Vagina (tissue), 2 donors: ENCODE measurements at regions not wholly inside any gene's neighbourhood (a gene's known extent, or its start where the extent isn't known, plus 50 kb on each side); places are given as distances from the start of the nearest gene placed in this dataset.

Source experiments
- DNase-seq, 2 donors: peaks; one replicate each; pipeline ENCODE4 v3.0.0-alpha.2; 2017; ENCODE audit errors: extremely low spot score in 2 of 2
- H3K27ac ChIP-seq: fragments of 200-600 bp; sonication (generic); one replicate; pipeline ENCODE4 v1.5.1; 2019
- H3K27me3 ChIP-seq: fragments of 200-600 bp; sonication (generic); one replicate; pipeline ENCODE4 v1.5.1; 2019
- H3K36me3 ChIP-seq, 2 donors: fragments of 200-600 bp; sonication (generic); one replicate each; pipeline ENCODE4 v1.5.1; 2017 to 2019
- H3K4me1 ChIP-seq: fragments of 200-600 bp; sonication (generic); one replicate; pipeline ENCODE4 v1.5.1; 2019
- H3K4me3 ChIP-seq, 2 donors: fragments of 200-600 bp; sonication (generic); 1 replicate in 1 of 2; 2 replicates in 1 of 2; pipeline ENCODE4 v1.5.1; 2016 to 2019
- H3K9me3 ChIP-seq: fragments of 200-600 bp; sonication (generic); one replicate; pipeline ENCODE4 v1.5.1; 2019
- CTCF ChIP-seq, 3 experiments: fragments of 450-650 bp in 2 of 3; fragments of 200-600 bp in 1 of 3; sonication (generic) in 1 of 3; IDR thresholded peaks; one replicate each; pipeline ENCODE4 v1.5.1; 2017 to 2019; ENCODE audit warnings: antibody characterized with exemption in 3 of 3, mild to moderate bottlenecking in 2 of 3, moderate library complexity in 2 of 3
- POLR2A ChIP-seq, 2 donors: fragments of 450-650 bp; IDR thresholded peaks; one replicate each; pipeline ENCODE4 v1.6.1; 2017; ENCODE audit warnings: antibody characterized with exemption in 2 of 2, mild to moderate bottlenecking in 2 of 2, moderate library complexity in 2 of 2
- POLR2AphosphoS5 ChIP-seq, 2 donors: sonication (generic); formaldehyde crosslinking; IDR thresholded peaks; one replicate each; pipeline ENCODE4 v1.9.0; 2017; ENCODE audit warnings: antibody characterized with exemption in 2 of 2, mild to moderate bottlenecking in 2 of 2, low read depth in 1 of 2; ENCODE audit not compliant: insufficient read depth in 1 of 2
- intact Hi-C: fragments of 100-400 bp; cut with DNase I; formaldehyde crosslinking; loops from one replicate; pipeline ENCODE4 v1.15.1; 2023

- intact Hi-C loops: no loop called here
Observed at GRCh38 chr5:167348251-167348926, 943.1 kb upstream of the WWC1 start.

GRCh38 chr5:167348980-167349379, 942.5 kb upstream of the WWC1 start:
- no peaks in the 10 kb centered on the region for H3K4me1 ChIP-seq
- no peaks in the 10 kb centered on the region for H3K27me3 ChIP-seq
- no peak overlapping the region for H3K4me3 ChIP-seq
- H3K27ac ChIP-seq: no peak overlapping the region
- no peak for DNase-seq
- no peak for TF ChIP-seq POLR2AphosphoS5 (IDR thresholded peaks at IDR 0.05; ENCODE audit: insufficient read depth in 1 of 2, low read depth in 1 of 2)
- TF ChIP-seq CTCF (IDR thresholded peaks at IDR 0.05): no peak
- TF ChIP-seq POLR2A (IDR thresholded peaks at IDR 0.05): no peak
- no peaks in the 10 kb centered on the region for H3K9me3 ChIP-seq
- no peaks in the 10 kb centered on the region for H3K36me3 ChIP-seq
- intact Hi-C loops: no loop called here

More at GRCh38 chr5:167348251-167348926, 943.1 kb upstream of the WWC1 start:
- Histone ChIP-seq H3K27me3 (no peaks in the 10 kb centered on the region), H3K36me3 (no peaks in the 10 kb centered on the region), H3K9me3 (no peaks in the 10 kb centered on the region), H3K27ac (no peak overlapping the region), H3K4me1 (no peaks in the 10 kb centered on the region), H3K4me3 (no peak overlapping the region)
- TF ChIP-seq POLR2AphosphoS5 (IDR thresholded peaks at IDR 0.05; ENCODE audit: insufficient read depth in 1 of 2, low read depth in 1 of 2): no peak
- no peak for TF ChIP-seq CTCF (IDR thresholded peaks at IDR 0.05)
- TF ChIP-seq POLR2A (IDR thresholded peaks at IDR 0.05): no peak
- no peak for DNase-seq

- H3K27me3 ChIP-seq: no peaks in the 10 kb centered on the region
- H3K36me3 ChIP-seq: no peaks in the 10 kb centered on the region
- no peaks in the 10 kb centered on the region for H3K4me1 ChIP-seq
- no peak for DNase-seq
- intact Hi-C loops: no loop called here
- no peak for TF ChIP-seq POLR2AphosphoS5 (IDR thresholded peaks at IDR 0.05; ENCODE audit: insufficient read depth in 1 of 2, low read depth in 1 of 2)
- TF ChIP-seq CTCF (IDR thresholded peaks at IDR 0.05): no peak
- TF ChIP-seq POLR2A (IDR thresholded peaks at IDR 0.05): no peak
- H3K27ac ChIP-seq: no peak overlapping the region
- H3K9me3 ChIP-seq: no peaks in the 10 kb centered on the region
- H3K4me3 ChIP-seq: no peak overlapping the region
Observed at GRCh38 chr5:167351316-167351715, 940.1 kb upstream of the WWC1 start.

GRCh38 chr5:167352801-167353200, 938.6 kb upstream of the WWC1 start:
- no peak for DNase-seq
- no peak for TF ChIP-seq POLR2A (IDR thresholded peaks at IDR 0.05)
- no peak for TF ChIP-seq CTCF (IDR thresholded peaks at IDR 0.05)
- no peak for TF ChIP-seq POLR2AphosphoS5 (IDR thresholded peaks at IDR 0.05; ENCODE audit: insufficient read depth in 1 of 2, low read depth in 1 of 2)
- no peak overlapping the region for H3K27ac ChIP-seq
- no peak overlapping the region for H3K4me3 ChIP-seq
- intact Hi-C loops: no loop called here
- H3K9me3 ChIP-seq: no peaks in the 10 kb centered on the region
- H3K36me3 ChIP-seq: no peaks in the 10 kb centered on the region
- no peaks in the 10 kb centered on the region for H3K4me1 ChIP-seq
- no peaks in the 10 kb centered on the region for H3K27me3 ChIP-seq

GRCh38 chr5:167355346-167355745, 936.1 kb upstream of the WWC1 start:
- Histone ChIP-seq H3K4me1 (no peaks in the 10 kb centered on the region), H3K36me3 (no peaks in the 10 kb centered on the region), H3K4me3 (no peak overlapping the region), H3K9me3 (no peaks in the 10 kb centered on the region), H3K27ac (no peak overlapping the region), H3K27me3 (no peaks in the 10 kb centered on the region)
- intact Hi-C loops: no loop called here
- DNase-seq: no peak
- TF ChIP-seq CTCF (IDR thresholded peaks at IDR 0.05) (no peak), POLR2AphosphoS5 (IDR thresholded peaks at IDR 0.05; ENCODE audit: insufficient read depth in 1 of 2, low read depth in 1 of 2) (no peak), POLR2A (IDR thresholded peaks at IDR 0.05) (no peak)
